HG02588 (cell line): ENCODE measurements at regions not wholly inside any gene's neighbourhood (a gene's known extent, or its start where the extent isn't known, plus 50 kb on each side); places are given as distances from the start of the nearest gene placed in this dataset.

ENCODE experiments used
- ATAC-seq: cut with Tn5 transposase; IDR thresholded peaks from one replicate; pipeline ENCODE4 v1.9.1; 2021; ENCODE audit warnings: mild to moderate bottlenecking, moderate library complexity; ENCODE audit not compliant: unreplicated experiment

- ATAC-seq: no peak
Measured at GRCh38 chr4:79088946-79089691, 149.9 kb upstream of the PAQR3 start.

- no peak for ATAC-seq
Measured at GRCh38 chr4:79087071-79087470, 147.8 kb upstream of the PAQR3 start.

GRCh38 chr4:79083406-79084010 is 144.3 kb upstream of the PAQR3 start:
- ATAC-seq: no peak

GRCh38 chr4:79082997-79083396 is 143.8 kb upstream of the PAQR3 start:
- ATAC-seq: no peak

GRCh38 chr4:79081973-79082372 is 142.7 kb upstream of the PAQR3 start:
- no peak for ATAC-seq

GRCh38 chr4:79078339-79078738 is 139.1 kb upstream of the PAQR3 start:
- no peak for ATAC-seq

- no peak for ATAC-seq
Measured at GRCh38 chr4:79074040-79074439, 134.8 kb upstream of the PAQR3 start.

GRCh38 chr4:79073471-79073870 is 134.2 kb upstream of the PAQR3 start:
- ATAC-seq: no peak

GRCh38 chr4:79065262-79065661 is 126.0 kb upstream of the PAQR3 start:
- no peak for ATAC-seq

GRCh38 chr4:79064806-79065205 is 125.6 kb upstream of the PAQR3 start:
- ATAC-seq: no peak

GRCh38 chr4:79059631-79060399 is 120.6 kb upstream of the PAQR3 start:
- ATAC-seq: no peak

- no peak for ATAC-seq
Measured at GRCh38 chr4:79057772-79058171, 118.5 kb upstream of the PAQR3 start.

- ATAC-seq: no peak
Measured at GRCh38 chr4:79053754-79054153, 114.5 kb upstream of the PAQR3 start.

- ATAC-seq: no peak
Measured at GRCh38 chr4:79050541-79050880, 111.3 kb upstream of the PAQR3 start.

GRCh38 chr4:79049840-79050540 is 110.8 kb upstream of the PAQR3 start:
- ATAC-seq: no peak

GRCh38 chr4:79048878-79049277 is 109.6 kb upstream of the PAQR3 start:
- no peak for ATAC-seq

GRCh38 chr4:79047316-79047715 is 108.1 kb upstream of the PAQR3 start:
- no peak for ATAC-seq

GRCh38 chr4:79046016-79046592 is 106.9 kb upstream of the PAQR3 start:
- no peak for ATAC-seq

- ATAC-seq: no peak
Measured at GRCh38 chr4:79044141-79044659, 105.0 kb upstream of the PAQR3 start.

GRCh38 chr4:79043138-79043537 is 103.9 kb upstream of the PAQR3 start:
- ATAC-seq: no peak
